ENCODE measurements at regions not wholly inside any gene's neighbourhood (a gene's known extent, or its start where the extent isn't known, plus 50 kb on each side); places are given as distances from the start of the nearest gene placed in this dataset.

DNA sequence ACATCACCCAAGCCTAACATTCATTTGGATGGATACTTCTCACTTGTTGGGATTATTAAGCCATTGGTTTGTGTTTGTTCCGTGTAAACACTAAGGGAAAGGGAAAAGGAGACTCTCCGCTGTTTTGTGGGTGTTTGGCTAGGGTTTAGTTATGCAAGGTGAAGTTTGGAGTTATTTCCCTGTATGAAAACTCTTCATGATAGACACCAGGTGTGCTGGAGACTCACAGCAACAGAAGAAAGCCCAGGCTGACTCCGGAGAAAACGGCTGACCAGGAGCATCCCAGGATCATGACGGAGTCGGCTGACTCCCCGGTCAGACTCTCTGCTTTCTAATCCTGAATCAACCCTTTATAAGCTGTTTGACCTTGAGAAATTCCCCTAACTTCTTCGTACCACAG lies 94.1 kb upstream of the KLF6 start:
- no peaks in the 10 kb centered on the region for H4K20me1 ChIP-seq (ENCODE audit: control insufficient read depth, insufficient read depth, low read length, poor library complexity, severe bottlenecking)
- H3K4me1 Mint-ChIP-seq: peaks cover 29% of the 10 kb centered on the region
- ChIA-PET POLR2A (no interaction called here), CTCF (no interaction called here)
- no peak for DNase-seq
- no peak overlapping the region for H3K9ac ChIP-seq (ENCODE audit: low read length)
- TF ChIP-seq EZH2 (IDR thresholded peaks at IDR 0.05; ENCODE audit: borderline replicate concordance, insufficient read depth, low read depth, low read length, poor library complexity, severe bottlenecking): no peak
- H3K4me3 ChIP-seq (ENCODE audit: control extremely low read depth in 1 of 5, extremely low read depth in 1 of 5, insufficient read depth in 1 of 5, low read depth in 2 of 5, low read length in 4 of 5): no peak overlapping the region
- H3K4me1 ChIP-seq (ENCODE audit: control insufficient read depth in 2 of 2, insufficient read depth in 2 of 2, low read length in 2 of 2): peaks cover 23 to 32% of the 10 kb centered on the region in 2 donors
- no peak overlapping the region for H3K4me2 ChIP-seq (replicated peaks; ENCODE audit: low read depth, low read length, poor library complexity, severe bottlenecking)
- H3K27ac Mint-ChIP-seq: no peak overlapping the region
- H3K36me3 ChIP-seq (replicated peaks in 1 of 2; ENCODE audit: control extremely low read depth in 1 of 2, control insufficient read depth in 1 of 2, extremely low read depth in 1 of 2, insufficient read depth in 2 of 2, low read length in 1 of 2): no peaks in the 10 kb centered on the region
- no peak overlapping the region for H3K27ac ChIP-seq (ENCODE audit: low read length in 2 of 2)
- no peaks in the 10 kb centered on the region for H3K9me3 Mint-ChIP-seq (ENCODE audit: insufficient read depth)
- peaks cover 2% of the 10 kb centered on the region for H3K27me3 Mint-ChIP-seq
- H3K27me3 ChIP-seq (replicated peaks in 1 of 4; ENCODE audit: control extremely low read depth in 1 of 4, control insufficient read depth in 3 of 4, insufficient read depth in 4 of 4, low read length in 3 of 4): no peaks in the 10 kb centered on the region
- H3K79me2 ChIP-seq (ENCODE audit: control insufficient read depth, insufficient read depth, low read length): no peaks in the 10 kb centered on the region
- no peak overlapping the region for H3K4me3 Mint-ChIP-seq
- ATAC-seq (ENCODE audit: low read depth): no peak
- intact Hi-C loops (cut with micrococcal nuclease): loop anchor here (10.0 kb wide), 4 partner anchors 156 to 776 kb away; no protein-coding TSS in a partner anchor
- H2AFZ ChIP-seq (ENCODE audit: insufficient read depth, low read depth, low read length, poor library complexity, severe bottlenecking): no peak overlapping the region
- WGBS (ENCODE audit: insufficient coverage): 100% methylated on average over 1 of the region's 8 CpGs
- H3K9me3 ChIP-seq (ENCODE audit: control extremely low read depth in 1 of 3, control insufficient read depth in 2 of 3, insufficient read depth in 1 of 3, low read length in 2 of 3): peaks cover 0 to 3% (median 0%) of the 10 kb centered on the region in 3 donors

DNA sequence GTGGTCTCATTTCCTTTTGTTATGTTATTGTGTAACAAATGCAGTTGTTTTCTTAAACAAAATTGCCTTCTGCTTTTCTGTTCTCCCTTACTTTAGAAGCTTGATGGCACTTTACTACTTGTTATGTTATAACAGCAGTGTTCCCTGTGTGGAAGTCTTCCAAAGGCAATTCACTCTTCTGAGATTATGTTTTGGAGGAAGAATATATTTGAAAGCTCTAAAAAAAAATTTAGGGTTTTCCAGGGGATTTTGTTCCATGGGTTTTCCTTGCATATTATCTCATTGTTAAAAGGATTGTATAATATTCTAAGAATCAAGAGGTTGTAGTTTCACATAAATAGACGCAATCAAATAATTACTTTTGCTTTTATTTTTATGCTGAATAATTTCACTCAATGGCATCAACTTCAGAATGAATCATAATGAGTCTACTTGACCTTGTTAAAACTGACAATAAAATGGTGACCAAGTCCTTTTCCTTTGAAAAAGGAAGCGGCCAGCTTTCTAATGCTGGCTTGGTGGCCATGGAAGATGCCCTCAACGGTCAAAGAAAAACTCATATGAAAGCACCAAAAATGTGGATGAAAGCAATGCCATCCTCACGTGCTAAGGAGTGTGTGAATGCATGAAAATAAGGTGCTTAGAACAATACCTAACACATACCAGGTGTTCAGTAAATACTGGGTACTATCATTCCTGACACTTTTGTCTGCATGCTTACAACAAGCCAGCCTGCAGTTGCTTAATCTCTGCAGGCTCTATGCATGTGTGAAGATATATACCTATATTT lies 92.4 kb upstream of the KLF6 start:
- H3K27ac ChIP-seq (ENCODE audit: low read length in 2 of 2): no peak overlapping the region
- H3K4me3 ChIP-seq (ENCODE audit: control extremely low read depth in 1 of 5, extremely low read depth in 1 of 5, insufficient read depth in 1 of 5, low read depth in 2 of 5, low read length in 4 of 5): peak overlapping the region in 1 of 5 experiments; percentile 12
- intact Hi-C loops (cut with micrococcal nuclease): loop anchor here (2.0 to 10.0 kb wide), 5 partner anchors 15 to 777 kb away; no protein-coding TSS in a partner anchor
- H3K9me3 ChIP-seq (ENCODE audit: control extremely low read depth in 1 of 3, control insufficient read depth in 2 of 3, insufficient read depth in 1 of 3, low read length in 2 of 3): peaks cover 0 to 3% (median 0%) of the 10 kb centered on the region in 3 donors
- Mint-ChIP-seq H3K27ac (no peak overlapping the region), H3K9me3 (ENCODE audit: insufficient read depth) (no peaks in the 10 kb centered on the region), H3K4me1 (peaks cover 43% of the 10 kb centered on the region), H3K4me3 (no peak overlapping the region), H3K27me3 (no peaks in the 10 kb centered on the region)
- H3K79me2 ChIP-seq (ENCODE audit: control insufficient read depth, insufficient read depth, low read length): no peaks in the 10 kb centered on the region
- WGBS (ENCODE audit: insufficient coverage): no CpG with 5 or more reads among the region's 4 CpGs
- DNase-seq (no peak), ATAC-seq (ENCODE audit: low read depth) (no peak)
- no peaks in the 10 kb centered on the region for H3K27me3 ChIP-seq (replicated peaks in 1 of 4; ENCODE audit: control extremely low read depth in 1 of 4, control insufficient read depth in 3 of 4, insufficient read depth in 4 of 4, low read length in 3 of 4)
- H4K20me1 ChIP-seq (ENCODE audit: control insufficient read depth, insufficient read depth, low read length, poor library complexity, severe bottlenecking): no peaks in the 10 kb centered on the region
- peak overlapping the region; percentile 3 for H3K9ac ChIP-seq (ENCODE audit: low read length)
- TF ChIP-seq EZH2 (IDR thresholded peaks at IDR 0.05; ENCODE audit: borderline replicate concordance, insufficient read depth, low read depth, low read length, poor library complexity, severe bottlenecking): no peak
- TF ChIP-seq, protein P1, sequence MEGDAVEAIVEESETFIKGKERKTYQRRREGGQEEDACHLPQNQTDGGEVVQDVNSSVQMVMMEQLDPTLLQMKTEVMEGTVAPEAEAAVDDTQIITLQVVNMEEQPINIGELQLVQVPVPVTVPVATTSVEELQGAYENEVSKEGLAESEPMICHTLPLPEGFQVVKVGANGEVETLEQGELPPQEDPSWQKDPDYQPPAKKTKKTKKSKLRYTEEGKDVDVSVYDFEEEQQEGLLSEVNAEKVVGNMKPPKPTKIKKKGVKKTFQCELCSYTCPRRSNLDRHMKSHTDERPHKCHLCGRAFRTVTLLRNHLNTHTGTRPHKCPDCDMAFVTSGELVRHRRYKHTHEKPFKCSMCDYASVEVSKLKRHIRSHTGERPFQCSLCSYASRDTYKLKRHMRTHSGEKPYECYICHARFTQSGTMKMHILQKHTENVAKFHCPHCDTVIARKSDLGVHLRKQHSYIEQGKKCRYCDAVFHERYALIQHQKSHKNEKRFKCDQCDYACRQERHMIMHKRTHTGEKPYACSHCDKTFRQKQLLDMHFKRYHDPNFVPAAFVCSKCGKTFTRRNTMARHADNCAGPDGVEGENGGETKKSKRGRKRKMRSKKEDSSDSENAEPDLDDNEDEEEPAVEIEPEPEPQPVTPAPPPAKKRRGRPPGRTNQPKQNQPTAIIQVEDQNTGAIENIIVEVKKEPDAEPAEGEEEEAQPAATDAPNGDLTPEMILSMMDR (IDR thresholded peaks at IDR 0.05): no peak
- H3K4me2 ChIP-seq (replicated peaks; ENCODE audit: low read depth, low read length, poor library complexity, severe bottlenecking): peak overlapping the region; percentile 0
- POLR2A ChIA-PET: no interaction called here
- H3K36me3 ChIP-seq (replicated peaks in 1 of 2; ENCODE audit: control extremely low read depth in 1 of 2, control insufficient read depth in 1 of 2, extremely low read depth in 1 of 2, insufficient read depth in 2 of 2, low read length in 1 of 2): no peaks in the 10 kb centered on the region
- H3K4me1 ChIP-seq (ENCODE audit: control insufficient read depth in 2 of 2, insufficient read depth in 2 of 2, low read length in 2 of 2): peaks cover 36 to 42% of the 10 kb centered on the region in 2 donors
- H2AFZ ChIP-seq (ENCODE audit: insufficient read depth, low read depth, low read length, poor library complexity, severe bottlenecking): no peak overlapping the region
- CTCF ChIA-PET: no interaction called here

Data from B cell (primary cell).